Endothelial cell of umbilical vein (primary cell): ENCODE measurements at regions not wholly inside any gene's neighbourhood (a gene's known extent, or its start where the extent isn't known, plus 50 kb on each side); places are given as distances from the start of the nearest gene placed in this dataset.

Source experiments
- BruUV-seq: library from RNA; stranded (reverse); fragments of 400-500 nt; replicated peaks from 2 replicates; lab custom pipeline; 2021; lab: Mats Ljungman, UMichigan
- CTCF ChIA-PET: fragments of 300-600, 350-600 bp; sonication (Branson Sonifier 250); formaldehyde crosslinking; loops from one replicate; lab custom pipeline; 2021; ENCODE audit warnings: antibody characterized with exemption, inconsistent platforms; lab: Charles Lee
- POLR2A ChIA-PET: fragments of 300-600, 350-600 bp; sonication (Branson Sonifier 250); formaldehyde crosslinking; loops from one replicate; lab custom pipeline; 2021; ENCODE audit warnings: antibody characterized with exemption, inconsistent platforms; lab: Charles Lee
- DNase-seq: peaks from one replicate; pipeline ENCODE4 v3.0.0-alpha.2; 2011; ENCODE audit warnings: low read depth, low spot score
- FAIRE-seq: peaks from 2 replicates; lab custom pipeline; 2011; peaks lifted over from hg19 to GRCh38; lab: Jason Lieb, UNC
- H2AFZ ChIP-seq: 2 replicates; pipeline ENCODE4 v1.6.0; 2012; ENCODE audit warnings: low read depth, low read length, control low read depth, inconsistent platforms
- H3K27ac ChIP-seq: 2 replicates; pipeline ENCODE4 v1.5.1; 2011; ENCODE audit warnings: low read depth, mild to moderate bottlenecking, control low read depth, low read length, moderate library complexity; ENCODE audit not compliant: insufficient read depth
- H3K27me3 ChIP-seq, 2 experiments: 2 replicates each; pipeline versions ENCODE4 v1.6.0 to v1.6.1; 2011; ENCODE audit warnings: low read length in 2 of 2, mixed read lengths in 1 of 2; ENCODE audit not compliant: control insufficient read depth in 2 of 2, insufficient read depth in 2 of 2
- H3K36me3 ChIP-seq, 2 experiments: 2 replicates in 1 of 2; 3 replicates in 1 of 2; pipeline ENCODE4 v1.5.1; 2011; ENCODE audit warnings: low read length in 2 of 2, mild to moderate bottlenecking in 1 of 2, moderate library complexity in 1 of 2; ENCODE audit not compliant: control insufficient read depth in 2 of 2, insufficient read depth in 2 of 2; ENCODE audit errors: extremely low read depth in 1 of 2
- H3K4me1 ChIP-seq: 3 replicates; pipeline ENCODE4 v1.5.1; 2011; ENCODE audit warnings: mild to moderate bottlenecking, low read length; ENCODE audit not compliant: control insufficient read depth, insufficient read depth; ENCODE audit errors: extremely low read depth
- H3K4me2 ChIP-seq: 2 replicates; pipeline ENCODE4 v1.6.1; 2011; ENCODE audit warnings: low read length, control low read depth, mixed read lengths; ENCODE audit not compliant: insufficient read depth
- H3K4me3 ChIP-seq, 3 experiments: fragments of 200-600 bp in 1 of 3; sonication (generic), shearing (Covaris generic) in 1 of 3; replicated peaks in 1 of 3; 2 replicates each; pipeline ENCODE4 v1.5.1; 2011 to 2016; ENCODE audit warnings: control low read depth in 3 of 3, low read length in 3 of 3, mild to moderate bottlenecking in 2 of 3, inconsistent platforms in 1 of 3, low read depth in 1 of 3, moderate library complexity in 1 of 3; ENCODE audit not compliant: insufficient read depth in 1 of 3
- H3K79me2 ChIP-seq: 2 replicates; pipeline ENCODE4 v1.6.0; 2012; ENCODE audit warnings: low read length, inconsistent platforms; ENCODE audit not compliant: control insufficient read depth, insufficient read depth
- H3K9ac ChIP-seq: replicated peaks from 2 replicates; pipeline ENCODE3; 2011; ENCODE audit warnings: low read length, control low read depth; ENCODE audit not compliant: insufficient read depth; ENCODE audit errors: extremely low read depth
- H3K9me1 ChIP-seq: replicated peaks from 3 replicates; pipeline ENCODE4 v1.6.0; 2011; ENCODE audit warnings: mild to moderate bottlenecking, low read length; ENCODE audit not compliant: control insufficient read depth, insufficient read depth; ENCODE audit errors: extremely low read depth
- H3K9me3 ChIP-seq: replicated peaks from 2 replicates; pipeline ENCODE4 v1.5.1; 2012; ENCODE audit warnings: low read length, inconsistent platforms; ENCODE audit not compliant: control insufficient read depth, insufficient read depth
- H4K20me1 ChIP-seq: replicated peaks from 2 replicates; pipeline ENCODE3; 2011; ENCODE audit warnings: mild to moderate bottlenecking, low read length; ENCODE audit not compliant: control insufficient read depth, insufficient read depth; ENCODE audit errors: extremely low read depth
- CTCF ChIP-seq, 2 donors: IDR thresholded peaks; 1 replicate in 1 of 2; 2 replicates in 1 of 2; pipeline ENCODE4 v1.5.1; 2011; ENCODE audit warnings: low read length in 2 of 2, mild to moderate bottlenecking in 2 of 2, moderate library complexity in 2 of 2, control low read depth in 1 of 2, inconsistent platforms in 1 of 2, low read depth in 1 of 2; ENCODE audit not compliant: insufficient read depth in 1 of 2; ENCODE audit errors: extremely low read depth in 1 of 2
- EZH2 ChIP-seq: IDR thresholded peaks from 2 replicates; pipeline ENCODE4 v1.6.1; 2012; ENCODE audit warnings: borderline replicate concordance, low read depth, mild to moderate bottlenecking, moderate library complexity, low read length, inconsistent platforms; ENCODE audit not compliant: severe bottlenecking
- FOS ChIP-seq: IDR thresholded peaks from 2 replicates; pipeline ENCODE4 v1.6.1; 2011; ENCODE audit warnings: mild to moderate bottlenecking, low read length, moderate library complexity, borderline replicate concordance; ENCODE audit not compliant: insufficient read depth
- JUN ChIP-seq: IDR thresholded peaks from 2 replicates; pipeline ENCODE4 v1.6.1; 2011; ENCODE audit warnings: borderline replicate concordance, low read depth; ENCODE audit not compliant: insufficient read length, insufficient read depth
- MAX ChIP-seq: IDR thresholded peaks from 2 replicates; pipeline ENCODE4 v1.6.1; 2011; ENCODE audit not compliant: insufficient read depth, insufficient read length
- MYC ChIP-seq: IDR thresholded peaks from one replicate; pipeline ENCODE4 v1.6.1; 2011; ENCODE audit warnings: mild to moderate bottlenecking, low read depth, low read length
- POLR2A ChIP-seq: IDR thresholded peaks from 2 replicates; pipeline ENCODE4 v1.6.1; 2012; ENCODE audit warnings: low read depth, mild to moderate bottlenecking, control low read depth, low read length
- POLR2AphosphoS5 ChIP-seq: IDR thresholded peaks from 2 replicates; pipeline ENCODE4 v1.6.1; 2012; ENCODE audit warnings: low read depth, mild to moderate bottlenecking, control low read depth, low read length, moderate library complexity; ENCODE audit not compliant: insufficient read depth
- dilution Hi-C: fragments of 300-500 bp; cut with MboI; formaldehyde crosslinking; loops from one replicate; pipeline ENCODE4 v1.15.0; 2019; ENCODE audit warnings: low sequenced_read_pairs; ENCODE audit not compliant: extremely low pct_ligation_motif_present
- intact Hi-C: fragments of 100-400 bp; cut with micrococcal nuclease; formaldehyde crosslinking; loops from one replicate; pipeline ENCODE4 v1.10.0; 2022

GRCh38 chr6:99195986-99196655 is 153.4 kb downstream of the FAXC start:
- DNase-seq (no peak), FAIRE-seq (no peak)
- BruUV-seq, result no TSS peak
- no peak overlapping the region for H3K4me3 ChIP-seq
- dilution Hi-C loops (no loop called here), intact Hi-C loops (no loop called here)
- ChIA-PET CTCF (no interaction called here), POLR2A (no interaction called here)
- no peaks in the 10 kb centered on the region for H3K4me1 ChIP-seq
- H3K9me1 ChIP-seq, result no peaks in the 10 kb centered on the region
- H3K36me3 ChIP-seq, result no peaks in the 10 kb centered on the region
- H3K9ac ChIP-seq, result no peak overlapping the region
- no peak overlapping the region for H3K27ac ChIP-seq
- H3K79me2 ChIP-seq, result no peaks in the 10 kb centered on the region
- no peak for TF ChIP-seq FOS
- TF ChIP-seq POLR2AphosphoS5, result no peak
- H3K27me3 ChIP-seq, result no peaks in the 10 kb centered on the region
- no peak overlapping the region for H2AFZ ChIP-seq
- H4K20me1 ChIP-seq, result no peaks in the 10 kb centered on the region
- H3K4me2 ChIP-seq, result no peak overlapping the region
- H3K9me3 ChIP-seq, result no peaks in the 10 kb centered on the region

- H3K79me2 ChIP-seq, result no peaks in the 10 kb centered on the region
- no peak overlapping the region for H2AFZ ChIP-seq
- H3K9ac ChIP-seq, result no peak overlapping the region
- H4K20me1 ChIP-seq, result no peaks in the 10 kb centered on the region
- dilution Hi-C loops, result no loop called here
- no TSS peak for BruUV-seq
- intact Hi-C loops, result no loop called here
- H3K4me2 ChIP-seq, result no peak overlapping the region
- FAIRE-seq (no peak), DNase-seq (no peak)
- ChIA-PET CTCF (no interaction called here), POLR2A (no interaction called here)
- TF ChIP-seq EZH2, result no peak
- no peak for TF ChIP-seq MYC
- no peak for TF ChIP-seq MAX
- no peak for TF ChIP-seq FOS
- no peak for TF ChIP-seq CTCF (IDR thresholded peaks at IDR 0.05; ENCODE audit: extremely low read depth in 1 of 2, insufficient read depth in 1 of 2, low read depth in 1 of 2, low read length in 2 of 2)
- no peak for TF ChIP-seq POLR2A
- TF ChIP-seq JUN, result no peak
- no peak overlapping the region for H3K27ac ChIP-seq
- H3K4me3 ChIP-seq, result no peak overlapping the region
- H3K9me3 ChIP-seq, result no peaks in the 10 kb centered on the region
- no peaks in the 10 kb centered on the region for H3K4me1 ChIP-seq
- no peaks in the 10 kb centered on the region for H3K36me3 ChIP-seq
- H3K27me3 ChIP-seq, result no peaks in the 10 kb centered on the region
- no peaks in the 10 kb centered on the region for H3K9me1 ChIP-seq
These were observed 156.9 kb downstream of the FAXC start for GRCh38 chr6:99192561-99192960.
